Ishikawa (cell line): ENCODE measurements at regions not wholly inside any gene's neighbourhood (a gene's known extent, or its start where the extent isn't known, plus 50 kb on each side); places are given as distances from the start of the nearest gene placed in this dataset.

ENCODE experiments used
- CEBPB ChIP-seq: IDR thresholded peaks from 2 replicates; pipeline ENCODE4 v1.6.1; 2012
- EGR1 ChIP-seq: IDR thresholded peaks from 2 replicates; pipeline ENCODE4 v1.6.1; 2012
- EP300 ChIP-seq: IDR thresholded peaks from 2 replicates; pipeline ENCODE4 v1.6.1; 2012; ENCODE audit warnings: borderline replicate concordance
- FOXM1 ChIP-seq: IDR thresholded peaks from 2 replicates; pipeline ENCODE4 v1.6.1; 2012; ENCODE audit warnings: low read depth, borderline replicate concordance
- MAX ChIP-seq: IDR thresholded peaks from 2 replicates; pipeline ENCODE4 v1.6.1; 2012
- NFIC ChIP-seq: IDR thresholded peaks from 2 replicates; pipeline ENCODE4 v1.6.1; 2012
- RAD21 ChIP-seq: IDR thresholded peaks from 2 replicates; pipeline ENCODE4 v1.6.1; 2012; ENCODE audit warnings: low read depth
- REST ChIP-seq: IDR thresholded peaks from 2 replicates; pipeline ENCODE4 v1.6.1; 2012; ENCODE audit warnings: low read depth, mild to moderate bottlenecking
- TAF1 ChIP-seq: IDR thresholded peaks from 2 replicates; pipeline ENCODE4 v1.6.1; 2012; ENCODE audit warnings: low read depth, mild to moderate bottlenecking
- TEAD4 ChIP-seq: IDR thresholded peaks from 2 replicates; pipeline ENCODE4 v1.6.1; 2012
- USF1 ChIP-seq: IDR thresholded peaks from 2 replicates; pipeline ENCODE4 v1.6.1; 2012
- YY1 ChIP-seq: IDR thresholded peaks from 2 replicates; pipeline ENCODE4 v1.6.1; 2012; ENCODE audit warnings: low read depth
- ZBTB7A ChIP-seq: IDR thresholded peaks from 2 replicates; pipeline ENCODE4 v1.6.1; 2012; ENCODE audit warnings: low read depth

GRCh38 chr3:38969317-38970235 is 82.2 kb downstream of the SCN11A start:
- no peak for TF ChIP-seq REST
- no peak for TF ChIP-seq NFIC
- TF ChIP-seq MAX: no peak
- TF ChIP-seq ZBTB7A: no peak
- no peak for TF ChIP-seq CEBPB
- no peak for TF ChIP-seq FOXM1
- no peak for TF ChIP-seq RAD21
- no peak for TF ChIP-seq YY1
- no peak for TF ChIP-seq TAF1
- no peak for TF ChIP-seq TEAD4
- TF ChIP-seq EP300: no peak
- TF ChIP-seq USF1: no peak
- TF ChIP-seq EGR1: no peak
